BLaER1 treated with 17β-estradiol and CSF1 and Interleukin-3, amounts not matched to agents 10 nM and 100 nM (cell line): ENCODE measurements at regions not wholly inside any gene's neighbourhood (a gene's known extent, or its start where the extent isn't known, plus 50 kb on each side); places are given as distances from the start of the nearest gene placed in this dataset.
"Not testable (repeated sequence)": the region's sequence is repeated elsewhere in the genome, so short reads cannot be mapped to it uniquely, and the experiment has no call there.

Source experiments
- H3K27ac ChIP-seq, 11 experiments: shearing (Covaris generic); formaldehyde crosslinking; 2 replicates each; pipeline ENCODE4 v1.8.1; 2022
- H3K27me3 ChIP-seq, 11 experiments: shearing (Covaris generic); formaldehyde crosslinking; 2 replicates each; pipeline ENCODE4 v1.8.1; 2022
- H3K36me3 ChIP-seq, 11 experiments: shearing (Covaris generic); formaldehyde crosslinking; 2 replicates each; pipeline ENCODE4 v1.8.1; 2022
- H3K4me1 ChIP-seq, 10 experiments: shearing (Covaris generic); formaldehyde crosslinking; 2 replicates each; pipeline ENCODE4 v1.8.1; 2022
- H3K4me2 ChIP-seq, 11 experiments: shearing (Covaris generic); formaldehyde crosslinking; 2 replicates each; pipeline ENCODE4 v1.8.1; 2022
- H3K4me3 ChIP-seq, 10 experiments: shearing (Covaris generic); formaldehyde crosslinking; 2 replicates each; pipeline ENCODE4 v1.8.1; 2022
- H3K9ac ChIP-seq, 11 experiments: shearing (Covaris generic); formaldehyde crosslinking; 2 replicates each; pipeline ENCODE4 v1.8.1; 2022
- H3K9me3 ChIP-seq, 11 experiments: shearing (Covaris generic); formaldehyde crosslinking; replicated peaks in 1 of 11; 2 replicates each; pipeline ENCODE4 v1.8.1; 2022
- H4K20me1 ChIP-seq, 11 experiments: shearing (Covaris generic); formaldehyde crosslinking; 2 replicates each; pipeline ENCODE4 v1.8.1; 2022
- Cebpa-rat ChIP-seq, 11 experiments: shearing (Covaris generic); IDR thresholded peaks; 2 replicates each; pipeline ENCODE4 v1.8.1; 2022

DNA sequence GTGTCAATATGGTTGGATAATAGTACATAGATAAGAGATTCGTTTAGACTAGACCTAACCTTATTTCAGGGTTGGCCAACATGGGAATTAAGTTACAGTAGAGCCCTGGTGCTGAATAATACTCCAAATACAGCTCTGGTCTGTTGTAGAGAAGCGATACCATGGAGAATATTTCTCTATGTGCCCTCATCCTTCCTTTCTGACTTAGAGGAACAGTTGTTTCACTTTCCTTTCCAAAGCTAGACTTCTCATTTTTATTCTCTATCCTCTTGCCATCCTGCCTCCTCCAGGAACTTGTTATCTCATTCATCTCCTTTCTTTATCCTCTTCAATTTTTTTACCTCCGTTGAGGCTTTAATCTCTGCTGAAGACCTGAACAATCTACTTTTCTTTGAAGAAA, 68.9 kb downstream of the EDN1 start:
- peak overlapping the region; percentile 27 to 85 (median 70); a peak in 19 of 22 replicates for H3K27ac ChIP-seq
- peaks cover 82 to 99% (median 86%) of the 10 kb centered on the region in 10 experiments for H3K4me1 ChIP-seq
- no peaks in the 10 kb centered on the region for H3K27me3 ChIP-seq
- H3K4me2 ChIP-seq, result peak overlapping the region; percentile 69 to 90 (median 78)
- H3K9ac ChIP-seq, result peak overlapping the region in 3 of 11 experiments; percentile 14 to 66 (median 60); a peak in 4 of 22 replicates
- H4K20me1 ChIP-seq, result no peaks in the 10 kb centered on the region
- no peak for TF ChIP-seq Cebpa-rat (IDR thresholded peaks at IDR 0.05)
- no peaks in the 10 kb centered on the region for H3K36me3 ChIP-seq
- H3K4me3 ChIP-seq, result no peak overlapping the region
- H3K9me3 ChIP-seq, result peaks cover 0 to 4% (median 0%) of the 10 kb centered on the region in 11 experiments; a peak in 2 of 22 replicates

DNA sequence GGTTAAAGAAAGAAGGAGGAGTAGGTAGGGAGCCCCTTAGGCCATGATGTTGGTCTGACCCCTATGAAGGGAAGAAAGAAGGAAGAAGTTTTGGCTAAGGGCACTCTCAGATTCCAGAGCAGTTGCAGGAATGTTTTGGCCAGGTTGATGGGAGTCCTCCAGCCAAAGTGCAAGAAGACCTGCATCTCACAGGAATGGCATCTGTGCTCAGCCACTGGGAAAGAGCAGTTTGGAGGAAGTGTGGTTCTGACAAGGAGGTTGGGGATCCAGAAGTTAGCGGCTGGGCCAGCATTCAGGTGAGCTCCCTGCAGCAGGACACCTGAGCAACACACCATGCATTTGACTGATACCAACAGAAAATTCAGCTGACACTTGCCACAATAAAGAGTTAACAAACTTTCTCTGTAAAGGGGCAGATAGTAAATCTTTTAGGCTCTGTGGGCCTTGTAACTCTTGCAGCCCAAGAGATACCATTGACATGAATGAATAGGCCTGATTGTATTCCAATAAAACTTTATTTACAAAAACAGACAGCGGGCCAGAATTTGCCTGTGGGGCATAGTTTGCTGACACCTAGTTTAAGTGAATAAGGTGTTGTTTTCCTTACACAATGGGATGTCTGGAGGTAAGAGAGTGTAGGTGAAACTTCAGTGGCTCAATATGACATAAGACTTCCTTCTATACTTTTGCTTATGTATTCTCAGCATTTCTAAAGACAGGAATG, 71.0 kb downstream of the EDN1 start:
- peak overlapping the region in 3 of 11 experiments; percentile 27 to 93 (median 71); a peak in 2 of 22 replicates for H3K27ac ChIP-seq
- H3K9me3 ChIP-seq, result peaks cover 0 to 4% (median 0%) of the 10 kb centered on the region in 11 experiments; a peak in 2 of 22 replicates
- H3K4me1 ChIP-seq, result peaks cover 64 to 96% (median 71%) of the 10 kb centered on the region in 10 experiments
- no peak for TF ChIP-seq Cebpa-rat (IDR thresholded peaks at IDR 0.05)
- no peak overlapping the region for H3K4me3 ChIP-seq
- no peak overlapping the region for H3K9ac ChIP-seq
- no peaks in the 10 kb centered on the region for H4K20me1 ChIP-seq
- peaks cover 0 to 8% (median 0%) of the 10 kb centered on the region in 11 experiments; a peak in 1 of 22 replicates for H3K27me3 ChIP-seq
- peak overlapping the region in 7 of 11 experiments; percentile 73 to 90 (median 84); a peak in 8 of 22 replicates for H3K4me2 ChIP-seq
- H3K36me3 ChIP-seq, result no peaks in the 10 kb centered on the region

DNA sequence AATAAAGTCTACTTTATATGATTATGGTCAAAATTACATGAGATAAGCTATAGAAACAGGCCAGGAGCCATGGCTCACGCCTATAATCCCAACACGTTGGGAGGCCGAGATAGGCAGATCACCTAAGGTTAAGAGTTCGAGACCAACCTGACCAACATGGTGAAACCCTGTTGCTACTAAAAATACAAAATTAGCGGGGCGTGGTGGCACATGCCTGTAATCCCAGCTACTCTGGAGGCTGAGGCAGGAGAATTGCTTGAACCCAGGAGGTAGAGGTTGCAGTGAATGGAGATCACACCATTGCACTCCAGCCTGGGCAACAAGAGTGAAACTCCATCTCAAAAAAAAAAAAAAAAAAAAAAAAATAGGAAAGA, 73.1 kb downstream of the EDN1 start:
- Histone ChIP-seq H3K4me2 (peak overlapping the region; percentile 73 to 90 (median 83)), H3K4me1 (peaks cover 44 to 83% (median 52%) of the 10 kb centered on the region in 10 experiments), H3K9ac (peak overlapping the region in 9 of 11 experiments; percentile 1 to 75 (median 60); a peak in 14 of 22 replicates), H3K27ac (peak overlapping the region; percentile 59 to 93 (median 76); a peak in 21 of 22 replicates)
- not testable (repeated sequence) for H3K36me3 ChIP-seq, H3K4me3 ChIP-seq, H3K27me3 ChIP-seq, H4K20me1 ChIP-seq, H3K9me3 ChIP-seq

GRCh38 chr6:12363651-12364381, 73.7 kb downstream of the EDN1 start:
- no peak overlapping the region for H3K4me3 ChIP-seq
- no peak for TF ChIP-seq Cebpa-rat (IDR thresholded peaks at IDR 0.05)

DNA sequence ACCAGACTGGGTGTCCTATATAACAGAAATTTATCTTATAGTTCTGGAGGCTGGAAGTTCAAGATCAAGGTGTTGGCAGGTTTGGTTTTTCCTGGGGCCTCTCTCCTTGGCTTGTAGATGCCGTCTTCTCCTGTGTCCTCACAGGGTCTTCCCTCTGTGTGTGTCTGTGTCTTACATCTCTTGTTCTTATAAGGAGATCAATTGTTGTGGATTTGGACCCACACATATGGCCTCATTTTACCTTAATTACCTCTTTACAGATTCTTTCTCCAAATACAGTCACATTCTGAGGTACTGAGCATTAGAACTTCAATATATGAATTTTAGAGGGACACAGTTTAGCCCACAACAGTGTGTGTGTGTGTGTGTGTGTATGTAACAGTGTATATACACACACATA, 74.5 kb downstream of the EDN1 start:
- Histone ChIP-seq H3K4me1 (peaks cover 30 to 82% (median 39%) of the 10 kb centered on the region in 10 experiments), H3K9ac (peak overlapping the region in 2 of 11 experiments; percentile 75 to 79; a peak in 3 of 22 replicates), H3K4me2 (peak overlapping the region in 5 of 11 experiments; percentile 79 to 94 (median 84); a peak in 9 of 22 replicates), H3K36me3 (no peaks in the 10 kb centered on the region), H3K4me3 (no peak overlapping the region), H4K20me1 (no peaks in the 10 kb centered on the region), H3K27ac (peak overlapping the region in 9 of 11 experiments; percentile 59 to 93 (median 78); a peak in 13 of 22 replicates), H3K27me3 (peaks cover 0 to 8% (median 0%) of the 10 kb centered on the region in 11 experiments; a peak in 1 of 22 replicates), H3K9me3 (peaks cover 0 to 4% (median 0%) of the 10 kb centered on the region in 11 experiments; a peak in 2 of 22 replicates)
- no peak for TF ChIP-seq Cebpa-rat (IDR thresholded peaks at IDR 0.05)

More at GRCh38 chr6:12363651-12364381, 73.7 kb downstream of the EDN1 start:
- peaks cover 0 to 8% (median 0%) of the 10 kb centered on the region in 11 experiments; a peak in 1 of 22 replicates for H3K27me3 ChIP-seq
- peak overlapping the region; percentile 59 to 93 (median 76) for H3K27ac ChIP-seq
- peak overlapping the region; percentile 73 to 94 (median 83) for H3K4me2 ChIP-seq
- no peaks in the 10 kb centered on the region for H3K36me3 ChIP-seq
- H3K9me3 ChIP-seq, result peaks cover 0 to 4% (median 0%) of the 10 kb centered on the region in 11 experiments; a peak in 2 of 22 replicates
- peak overlapping the region in 7 of 11 experiments; percentile 5 to 79 (median 64); a peak in 11 of 22 replicates for H3K9ac ChIP-seq
- H3K4me1 ChIP-seq, result peaks cover 38 to 82% (median 46%) of the 10 kb centered on the region in 10 experiments
- no peaks in the 10 kb centered on the region for H4K20me1 ChIP-seq

- Histone ChIP-seq H3K27me3 (peaks cover 0 to 8% (median 0%) of the 10 kb centered on the region in 11 experiments; a peak in 1 of 22 replicates), H3K27ac (no peak overlapping the region), H3K4me3 (no peak overlapping the region), H3K4me1 (peaks cover 24 to 69% (median 30%) of the 10 kb centered on the region in 10 experiments), H3K9me3 (no peaks in the 10 kb centered on the region), H3K36me3 (no peaks in the 10 kb centered on the region), H4K20me1 (no peaks in the 10 kb centered on the region), H3K9ac (no peak overlapping the region), H3K4me2 (no peak overlapping the region)
- no peak for TF ChIP-seq Cebpa-rat (IDR thresholded peaks at IDR 0.05)
Measured at GRCh38 chr6:12366731-12367130, 76.6 kb downstream of the EDN1 start.

- H3K4me2 ChIP-seq, result no peak overlapping the region
- no peak overlapping the region for H3K9ac ChIP-seq
- H4K20me1 ChIP-seq, result no peaks in the 10 kb centered on the region
- no peaks in the 10 kb centered on the region for H3K36me3 ChIP-seq
- H3K27ac ChIP-seq, result no peak overlapping the region
- no peak for TF ChIP-seq Cebpa-rat (IDR thresholded peaks at IDR 0.05)
- H3K9me3 ChIP-seq, result no peaks in the 10 kb centered on the region
- H3K4me3 ChIP-seq, result no peak overlapping the region
- H3K27me3 ChIP-seq, result peaks cover 0 to 8% (median 0%) of the 10 kb centered on the region in 11 experiments; a peak in 1 of 22 replicates
- H3K4me1 ChIP-seq, result peaks cover 18 to 62% (median 23%) of the 10 kb centered on the region in 10 experiments
Measured at GRCh38 chr6:12367412-12367811, 77.3 kb downstream of the EDN1 start.

DNA sequence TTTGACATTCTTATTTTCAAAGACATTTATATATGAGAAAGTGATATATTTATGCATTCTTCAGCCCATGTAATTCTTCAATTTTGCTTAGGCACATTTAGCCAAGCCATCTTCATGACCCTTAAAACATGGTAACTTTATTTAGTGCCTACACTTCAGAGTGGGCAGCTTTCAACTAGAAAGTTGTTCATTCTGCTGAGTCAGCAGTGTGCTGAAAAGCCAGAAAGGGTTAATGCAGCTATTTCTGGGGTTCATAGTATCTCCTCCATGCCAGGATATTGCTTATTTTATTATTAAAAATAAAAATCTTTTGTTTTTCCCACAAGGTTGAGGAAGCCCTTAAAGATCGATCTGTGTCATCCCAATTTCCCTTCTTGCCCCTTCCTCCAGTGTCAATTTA, 79.2 kb downstream of the EDN1 start:
- H3K36me3 ChIP-seq, result no peaks in the 10 kb centered on the region
- no peak overlapping the region for H3K27ac ChIP-seq
- TF ChIP-seq Cebpa-rat (IDR thresholded peaks at IDR 0.05), result no peak
- H3K27me3 ChIP-seq, result peaks cover 0 to 8% (median 0%) of the 10 kb centered on the region in 11 experiments; a peak in 1 of 22 replicates
- no peak overlapping the region for H3K4me3 ChIP-seq
- H3K4me1 ChIP-seq, result peaks cover 0 to 46% (median 4%) of the 10 kb centered on the region in 10 experiments; a peak in 12 of 20 replicates
- H3K4me2 ChIP-seq, result peak overlapping the region in 3 of 11 experiments; percentile 30 to 64 (median 54); a peak in 6 of 22 replicates
- no peaks in the 10 kb centered on the region for H4K20me1 ChIP-seq
- H3K9ac ChIP-seq, result no peak overlapping the region
- H3K9me3 ChIP-seq, result peaks cover 0 to 5% (median 0%) of the 10 kb centered on the region in 11 experiments; a peak in 4 of 22 replicates
